ENCODE measurements at regions not wholly inside any gene's neighbourhood (a gene's known extent, or its start where the extent isn't known, plus 50 kb on each side); places are given as distances from the start of the nearest gene placed in this dataset.

DNA sequence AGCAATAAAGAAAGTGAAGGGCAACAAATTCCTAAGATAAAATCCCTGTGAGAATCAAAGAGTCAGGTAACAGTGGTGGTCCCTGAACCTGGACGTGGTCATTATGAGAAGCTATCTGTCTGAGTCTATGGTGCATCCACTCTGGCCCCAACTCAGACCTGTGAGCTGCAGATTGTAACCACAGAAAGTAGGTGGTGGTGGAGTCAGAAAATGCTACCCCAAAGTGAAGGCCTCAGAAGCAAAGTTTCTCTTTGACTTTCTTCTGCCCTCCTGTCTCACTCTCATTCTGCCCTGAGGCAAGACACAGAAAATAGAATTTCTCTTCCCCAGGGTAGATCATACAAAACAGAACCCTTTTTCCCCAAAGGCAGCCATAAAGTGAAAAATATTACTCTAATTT is 84.1 kb upstream of the NEIL3 start:
- H3K4me3 ChIP-seq (ENCODE audit: low read depth, low read length) = no peak overlapping the region
- TF ChIP-seq, protein P1, sequence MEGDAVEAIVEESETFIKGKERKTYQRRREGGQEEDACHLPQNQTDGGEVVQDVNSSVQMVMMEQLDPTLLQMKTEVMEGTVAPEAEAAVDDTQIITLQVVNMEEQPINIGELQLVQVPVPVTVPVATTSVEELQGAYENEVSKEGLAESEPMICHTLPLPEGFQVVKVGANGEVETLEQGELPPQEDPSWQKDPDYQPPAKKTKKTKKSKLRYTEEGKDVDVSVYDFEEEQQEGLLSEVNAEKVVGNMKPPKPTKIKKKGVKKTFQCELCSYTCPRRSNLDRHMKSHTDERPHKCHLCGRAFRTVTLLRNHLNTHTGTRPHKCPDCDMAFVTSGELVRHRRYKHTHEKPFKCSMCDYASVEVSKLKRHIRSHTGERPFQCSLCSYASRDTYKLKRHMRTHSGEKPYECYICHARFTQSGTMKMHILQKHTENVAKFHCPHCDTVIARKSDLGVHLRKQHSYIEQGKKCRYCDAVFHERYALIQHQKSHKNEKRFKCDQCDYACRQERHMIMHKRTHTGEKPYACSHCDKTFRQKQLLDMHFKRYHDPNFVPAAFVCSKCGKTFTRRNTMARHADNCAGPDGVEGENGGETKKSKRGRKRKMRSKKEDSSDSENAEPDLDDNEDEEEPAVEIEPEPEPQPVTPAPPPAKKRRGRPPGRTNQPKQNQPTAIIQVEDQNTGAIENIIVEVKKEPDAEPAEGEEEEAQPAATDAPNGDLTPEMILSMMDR (IDR thresholded peaks at IDR 0.05; ENCODE audit: insufficient read depth, low read depth, low read length) = no peak
- DNase-seq (ENCODE audit: low read depth) = no peak

DNA sequence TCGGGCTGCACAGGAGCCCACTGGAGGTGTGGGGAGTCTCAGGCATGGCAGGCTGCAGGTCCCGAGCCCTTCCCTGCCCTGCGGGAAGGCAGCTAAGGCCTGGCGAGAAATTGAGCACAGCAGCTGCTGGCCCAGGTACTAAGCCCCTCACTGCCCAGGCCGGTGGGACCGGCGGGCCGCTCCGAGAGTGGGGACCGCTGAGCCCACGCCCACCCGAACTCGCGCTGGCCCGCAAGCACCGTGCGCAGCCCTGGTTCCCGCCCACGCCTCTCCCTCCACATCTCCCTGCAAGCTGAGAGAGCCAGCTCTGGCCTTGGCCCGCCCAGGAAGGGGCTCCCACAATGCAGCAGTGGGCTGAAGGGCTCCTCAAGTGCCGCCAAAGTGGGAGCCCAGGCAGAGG is 82.0 kb upstream of the NEIL3 start:
- no peak for DNase-seq (ENCODE audit: low read depth)
- H3K4me3 ChIP-seq (ENCODE audit: low read depth, low read length) = no peak overlapping the region
- TF ChIP-seq, protein P1 (IDR thresholded peaks at IDR 0.05; ENCODE audit: insufficient read depth, low read depth, low read length) = no peak

DNA sequence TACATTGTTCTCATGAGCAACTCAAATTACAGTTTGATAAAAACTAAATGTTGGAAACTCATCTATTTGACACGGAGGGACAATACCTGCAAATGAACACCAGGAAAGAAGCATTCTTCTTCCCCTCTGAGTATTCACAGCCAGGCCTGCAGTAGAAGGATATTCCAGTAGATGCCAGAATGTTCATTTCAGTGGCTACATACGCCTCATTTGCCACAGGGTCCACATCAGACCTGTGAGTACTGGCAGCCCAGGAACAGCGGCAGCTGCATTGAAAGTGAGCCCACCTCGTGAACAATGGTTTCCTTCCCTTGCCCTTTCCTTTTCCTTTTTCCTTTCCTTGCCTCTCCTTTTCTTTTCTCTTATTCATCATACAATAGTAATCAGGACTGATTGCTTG is 81.1 kb upstream of the NEIL3 start:
- H3K4me3 ChIP-seq (ENCODE audit: low read depth, low read length) = no peak overlapping the region
- TF ChIP-seq, protein P1 (IDR thresholded peaks at IDR 0.05; ENCODE audit: insufficient read depth, low read depth, low read length) = no peak
- no peak for DNase-seq (ENCODE audit: low read depth)

DNA sequence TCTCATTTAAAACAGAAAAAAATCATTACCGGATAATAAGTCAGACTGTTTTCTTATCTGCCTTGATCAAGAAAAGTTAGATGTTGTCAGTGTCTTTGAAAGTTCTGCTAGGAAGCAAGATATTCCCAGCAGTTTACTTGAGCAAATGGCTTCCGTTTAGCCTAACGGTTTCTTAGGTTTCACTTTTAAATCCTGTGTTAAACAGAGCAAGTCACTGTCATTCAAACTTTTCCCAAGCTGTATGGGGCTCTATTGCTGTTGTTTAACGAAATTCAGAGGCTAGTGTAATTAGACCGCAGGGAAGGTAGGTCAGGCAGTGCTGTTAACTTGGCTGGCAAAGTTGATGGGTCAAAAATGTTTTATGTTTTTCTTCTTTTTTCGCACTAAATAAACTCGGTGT is 80.3 kb upstream of the NEIL3 start:
- H3K4me3 ChIP-seq (ENCODE audit: low read depth, low read length) = peak overlapping the region; percentile 53
- TF ChIP-seq, protein P1 (IDR thresholded peaks at IDR 0.05; ENCODE audit: insufficient read depth, low read depth, low read length) = no peak
- peak; percentile 39 for DNase-seq (ENCODE audit: low read depth)

DNA sequence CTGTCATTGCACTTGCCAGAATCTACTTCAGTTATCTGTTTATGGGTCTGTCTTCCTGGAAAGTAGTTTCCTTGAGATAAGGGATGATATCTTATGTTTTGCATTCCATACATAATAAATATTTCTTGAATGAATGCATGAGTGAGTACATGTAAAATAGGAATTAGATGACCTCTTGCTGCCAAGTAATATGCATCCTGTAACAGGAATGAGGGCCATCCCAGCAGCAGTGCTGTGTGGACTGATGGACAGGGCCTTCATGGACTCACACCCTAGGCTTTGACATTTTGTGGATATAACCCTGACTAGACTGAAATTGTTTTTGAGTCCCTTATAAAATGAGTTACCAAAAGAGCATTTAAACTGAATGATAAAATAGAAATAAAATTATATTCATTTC is 77.2 kb upstream of the NEIL3 start:
- no peak overlapping the region for H3K4me3 ChIP-seq (ENCODE audit: low read depth, low read length)
- TF ChIP-seq, protein P1 (IDR thresholded peaks at IDR 0.05; ENCODE audit: insufficient read depth, low read depth, low read length) = no peak
- no peak for DNase-seq (ENCODE audit: low read depth)

DNA sequence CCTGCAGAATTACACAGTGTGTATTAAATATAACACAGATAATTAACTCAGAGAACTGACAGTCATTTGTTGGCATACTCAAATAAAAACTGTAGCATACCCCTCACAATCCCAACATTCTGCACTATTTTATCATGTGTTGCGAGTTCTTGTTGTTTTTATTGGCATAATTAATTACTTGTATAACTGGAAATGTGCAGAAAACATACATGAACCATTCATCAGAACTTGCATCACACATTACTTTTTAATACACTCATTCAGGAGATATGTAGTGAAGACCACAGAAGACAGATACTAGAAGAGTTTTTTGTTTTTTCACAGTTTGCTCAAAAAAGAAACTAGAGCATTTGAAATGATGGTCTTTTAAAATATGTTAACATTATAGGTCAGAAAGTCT is 74.6 kb upstream of the NEIL3 start:
- peak; percentile 48 for DNase-seq (ENCODE audit: low read depth)
- no peak overlapping the region for H3K4me3 ChIP-seq (ENCODE audit: low read depth, low read length)
- TF ChIP-seq, protein P1 (IDR thresholded peaks at IDR 0.05; ENCODE audit: insufficient read depth, low read depth, low read length) = no peak

DNA sequence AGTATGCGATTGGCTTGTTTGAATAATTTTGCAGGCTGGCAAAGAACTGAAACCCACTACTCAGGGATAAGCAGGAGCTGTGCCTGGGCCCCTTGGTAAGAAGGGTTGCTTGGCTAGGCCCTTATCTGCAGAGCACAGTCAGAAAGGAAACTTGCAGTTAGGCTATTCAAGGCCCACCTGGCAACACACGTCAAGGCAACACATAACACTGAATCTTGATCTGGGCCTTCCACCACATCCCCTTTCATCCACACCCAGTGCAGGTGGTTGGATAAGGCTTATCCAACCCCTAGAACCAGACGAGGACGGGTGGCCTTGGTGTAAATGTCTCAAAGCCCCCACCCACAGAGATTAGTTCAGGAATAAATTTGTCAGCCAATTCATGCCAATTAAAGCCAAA is 72.8 kb upstream of the NEIL3 start:
- TF ChIP-seq, protein P1 (IDR thresholded peaks at IDR 0.05; ENCODE audit: insufficient read depth, low read depth, low read length) = no peak
- no peak for DNase-seq (ENCODE audit: low read depth)
- H3K4me3 ChIP-seq (ENCODE audit: low read depth, low read length) = no peak overlapping the region

Data from fibroblast of villous mesenchyme (primary cell).